AG09319 (cell line): ENCODE measurements at regions not wholly inside any gene's neighbourhood (a gene's known extent, or its start where the extent isn't known, plus 50 kb on each side); places are given as distances from the start of the nearest gene placed in this dataset.

Experiments used
- DNase-seq: peaks from one replicate; pipeline ENCODE4 v3.0.0-alpha.2; 2010; ENCODE audit warnings: low read depth; ENCODE audit errors: extremely low read depth
- CTCF ChIP-seq: IDR thresholded peaks from 2 replicates; pipeline ENCODE4 v1.5.1; 2011; ENCODE audit warnings: low read depth, mild to moderate bottlenecking, inconsistent platforms, low read length, moderate library complexity

DNA sequence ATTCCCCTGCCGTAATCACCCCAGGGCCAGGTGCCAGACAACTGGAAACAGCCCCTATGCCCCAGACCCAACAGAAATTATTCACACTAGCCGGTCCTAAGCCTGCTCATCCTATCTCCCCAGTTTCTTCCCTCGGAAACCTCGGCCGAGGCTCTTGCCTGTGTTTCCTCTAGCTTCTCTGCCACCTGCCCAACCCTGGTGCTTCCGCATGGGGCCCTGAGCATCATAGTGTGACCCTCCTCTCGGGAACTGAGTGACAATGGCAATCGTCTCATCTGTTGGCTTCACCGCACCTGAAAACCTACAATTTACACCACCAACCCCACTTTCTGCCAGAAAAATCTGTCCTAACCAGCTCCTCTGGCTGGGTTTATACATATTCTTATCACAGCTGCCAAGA, 257.3 kb downstream of the SOD2 start:
- no peak for TF ChIP-seq CTCF

DNA sequence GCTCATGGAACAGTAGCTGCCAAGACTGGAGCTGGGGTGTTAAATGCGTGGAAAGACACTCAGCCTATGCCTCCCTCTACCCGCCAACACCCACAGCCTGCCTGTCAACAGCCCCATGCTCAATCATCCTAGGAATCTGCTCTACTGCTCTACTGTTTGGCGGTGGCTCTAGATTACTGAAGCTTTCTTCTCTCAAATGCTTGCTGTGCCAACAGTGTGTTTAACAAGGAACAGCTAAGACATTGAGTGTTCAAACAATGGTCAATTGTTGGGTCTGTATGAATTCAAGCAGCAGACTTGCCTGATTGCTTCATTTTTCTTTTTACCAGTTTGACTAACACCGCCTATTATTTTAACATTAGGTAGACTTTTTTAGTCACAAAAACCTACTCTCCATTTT, 258.6 kb downstream of the SOD2 start:
- TF ChIP-seq CTCF: no peak
- no peak for DNase-seq

More for the DNA sequence above, 257.3 kb downstream of the SOD2 start:
- no peak for DNase-seq

- no peak for TF ChIP-seq CTCF
- DNase-seq: no peak
Measured at GRCh38 chr6:159433550-159433949, 259.5 kb downstream of the SOD2 start.

- TF ChIP-seq CTCF: no peak
- DNase-seq: no peak
Measured at GRCh38 chr6:159431750-159432149, 261.3 kb downstream of the SOD2 start.

- no peak for TF ChIP-seq CTCF
- no peak for DNase-seq
Measured at GRCh38 chr6:159430323-159430722, 261.1 kb downstream of the FNDC1 start.

DNA sequence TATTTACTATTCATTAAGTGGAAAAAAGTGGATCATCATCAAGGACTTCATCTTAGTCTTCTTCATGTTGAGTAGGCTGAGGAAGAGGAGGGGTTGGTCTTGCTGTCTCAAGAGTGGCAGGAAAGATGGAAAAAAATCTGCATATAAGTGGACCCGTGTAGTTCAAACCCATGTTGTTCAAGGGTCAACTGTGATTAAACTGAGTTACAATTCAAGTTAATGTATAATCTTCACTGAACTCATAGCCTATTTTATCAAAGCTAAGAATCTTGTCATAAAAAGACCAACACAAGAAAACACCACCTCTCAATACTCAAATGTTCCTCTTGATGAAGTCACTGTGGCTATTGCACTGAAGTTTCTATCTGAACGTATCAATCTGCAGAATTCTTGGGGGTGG, 260.2 kb downstream of the FNDC1 start:
- no peak for DNase-seq

GRCh38 chr6:159427771-159428170, 258.6 kb downstream of the FNDC1 start:
- no peak for TF ChIP-seq CTCF
- DNase-seq: no peak

More for the DNA sequence above, 260.2 kb downstream of the FNDC1 start:
- TF ChIP-seq CTCF: no peak
